GM18858 (cell line): ENCODE measurements at regions not wholly inside any gene's neighbourhood (a gene's known extent, or its start where the extent isn't known, plus 50 kb on each side); places are given as distances from the start of the nearest gene placed in this dataset.

Experiments used
- ATAC-seq: cut with Tn5 transposase; IDR thresholded peaks from one replicate; pipeline ENCODE4 v1.9.1; 2021; ENCODE audit not compliant: unreplicated experiment

- ATAC-seq = no peak
Observed at GRCh38 chr16:86414991-86415740, 95.2 kb upstream of the FOXF1 start.

DNA sequence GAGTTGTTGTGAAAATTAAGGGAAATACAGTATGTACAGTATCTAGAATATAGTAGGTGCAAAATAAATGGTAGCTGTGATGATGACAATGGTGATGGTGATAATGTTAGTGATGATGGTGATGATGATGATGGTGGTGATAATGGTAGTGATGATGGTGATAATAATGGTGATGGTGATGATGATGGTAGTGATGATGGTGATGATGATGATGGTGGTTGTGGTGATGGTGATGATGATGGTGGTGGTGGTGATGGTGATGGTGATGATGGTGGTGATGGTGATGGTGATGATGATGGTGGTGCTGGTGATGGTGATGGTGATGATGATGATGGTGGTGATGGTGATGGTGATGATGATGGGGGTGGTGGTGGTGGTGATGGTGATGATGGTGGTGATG, 91.3 kb upstream of the FOXF1 start:
- ATAC-seq = no peak

- no peak for ATAC-seq
Observed at GRCh38 chr16:86419518-86419917, 90.8 kb upstream of the FOXF1 start.

DNA sequence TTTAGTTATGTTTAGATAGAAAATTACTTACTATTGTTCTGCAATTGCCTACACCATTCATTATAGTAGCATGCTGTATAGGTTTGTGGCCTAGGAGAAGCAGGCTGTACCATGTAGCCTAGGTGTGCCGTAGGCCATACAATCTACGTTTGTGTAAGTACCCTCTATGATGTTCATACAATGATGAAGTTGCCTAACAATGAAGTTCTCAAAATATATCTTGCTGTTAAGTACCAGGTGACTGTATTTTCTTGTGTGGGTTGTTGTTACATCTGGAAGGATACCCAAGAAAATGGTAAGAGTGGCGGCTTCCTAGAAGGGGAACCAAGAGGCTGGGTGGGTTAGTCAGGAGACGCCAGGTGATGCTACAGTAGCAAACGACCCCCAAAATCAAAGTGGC, 88.3 kb upstream of the FOXF1 start:
- ATAC-seq = no peak

DNA sequence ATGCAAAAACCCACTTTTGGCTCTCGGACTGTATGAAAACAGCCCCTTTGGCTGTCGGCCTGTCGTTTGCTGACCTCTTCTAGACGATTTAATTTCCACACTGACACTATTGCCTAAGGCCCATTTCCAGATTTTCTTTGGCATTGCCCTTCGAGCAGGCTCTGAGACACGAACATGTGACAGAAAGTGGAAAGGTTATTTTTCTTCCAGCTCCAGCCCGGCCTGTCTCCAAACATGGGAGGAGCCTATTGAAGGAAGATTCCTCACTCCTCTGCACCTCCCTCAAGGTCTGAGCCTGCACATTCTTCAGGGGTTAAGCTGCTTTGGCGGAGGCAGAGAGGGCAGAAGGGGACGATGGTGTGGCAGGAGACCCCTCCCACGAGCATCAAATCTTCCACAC, 85.9 kb upstream of the FOXF1 start:
- ATAC-seq = no peak

DNA sequence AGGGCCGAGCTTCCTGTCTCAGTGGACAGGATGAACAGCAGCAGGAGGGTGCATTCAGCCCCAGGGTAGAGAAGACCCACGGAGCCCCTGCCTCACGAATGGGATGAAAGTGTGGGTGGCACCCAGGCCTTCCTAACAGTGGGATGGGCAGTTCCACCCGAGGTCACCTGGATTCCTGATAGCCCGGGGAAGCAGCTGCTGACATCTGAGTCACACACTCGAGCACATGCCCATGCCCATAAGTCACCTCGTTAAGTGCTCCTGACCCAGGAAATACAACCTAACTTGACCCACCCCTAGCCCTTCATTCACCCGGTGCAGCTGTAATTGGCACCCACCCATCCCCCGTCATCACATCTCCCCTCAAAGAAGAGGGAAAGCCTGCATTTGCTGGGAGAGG, 85.3 kb upstream of the FOXF1 start:
- ATAC-seq = no peak

DNA sequence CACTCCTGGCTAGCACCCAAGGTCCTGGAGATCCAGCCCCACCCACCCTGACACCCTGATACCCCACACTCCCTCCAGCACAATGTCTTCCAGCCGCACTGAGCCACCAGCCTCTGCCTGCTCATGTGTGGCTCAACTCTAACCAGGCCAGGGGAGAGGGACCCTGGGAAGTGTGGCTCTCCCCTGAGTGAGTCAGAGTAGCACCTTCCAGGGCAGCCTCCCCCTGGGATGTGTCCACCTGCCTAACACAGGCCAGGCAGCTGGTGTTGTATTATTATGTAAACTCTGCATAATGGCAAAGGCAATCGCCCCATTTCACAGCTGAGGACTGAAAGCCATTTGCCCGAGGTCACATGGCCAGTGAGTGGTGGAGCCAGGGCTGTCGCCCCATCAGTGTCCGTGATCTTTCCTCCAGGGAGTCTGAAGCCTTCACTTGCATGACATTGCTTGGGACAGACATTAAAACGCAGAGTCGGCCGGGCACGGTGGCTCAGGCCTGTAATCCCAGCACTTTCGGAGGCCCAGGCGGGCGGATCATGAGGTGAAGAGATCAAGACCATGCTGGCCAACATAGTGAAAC, 84.2 kb upstream of the FOXF1 start:
- no peak for ATAC-seq

- no peak for ATAC-seq
Observed at GRCh38 chr16:86427433-86427851, 82.9 kb upstream of the FOXF1 start.

GRCh38 chr16:86428729-86429517, 81.4 kb upstream of the FOXF1 start:
- ATAC-seq = no peak

- ATAC-seq = no peak
Observed at GRCh38 chr16:86429663-86430062, 80.7 kb upstream of the FOXF1 start.

- no peak for ATAC-seq
Observed at GRCh38 chr16:86430814-86431213, 79.5 kb upstream of the FOXF1 start.

DNA sequence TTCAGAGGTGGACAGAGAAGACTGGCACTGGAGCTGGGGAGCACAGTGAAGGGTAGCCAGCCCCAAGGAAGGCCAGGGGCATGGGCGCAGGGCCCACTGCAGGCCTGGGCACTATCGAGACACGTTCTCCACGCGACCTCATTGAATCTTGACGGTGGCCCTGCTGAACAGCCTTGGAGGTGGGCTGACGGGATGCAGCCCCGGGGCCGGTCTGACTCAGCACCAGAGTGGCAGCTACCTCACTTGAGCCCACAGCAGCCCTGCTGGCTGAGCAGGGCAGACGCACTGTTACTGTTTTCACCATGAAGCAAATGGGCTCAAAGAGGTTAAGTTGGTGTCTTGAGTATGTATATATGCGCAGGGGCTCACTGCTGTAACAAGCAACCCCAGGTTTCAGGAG, 78.8 kb upstream of the FOXF1 start:
- ATAC-seq = no peak

DNA sequence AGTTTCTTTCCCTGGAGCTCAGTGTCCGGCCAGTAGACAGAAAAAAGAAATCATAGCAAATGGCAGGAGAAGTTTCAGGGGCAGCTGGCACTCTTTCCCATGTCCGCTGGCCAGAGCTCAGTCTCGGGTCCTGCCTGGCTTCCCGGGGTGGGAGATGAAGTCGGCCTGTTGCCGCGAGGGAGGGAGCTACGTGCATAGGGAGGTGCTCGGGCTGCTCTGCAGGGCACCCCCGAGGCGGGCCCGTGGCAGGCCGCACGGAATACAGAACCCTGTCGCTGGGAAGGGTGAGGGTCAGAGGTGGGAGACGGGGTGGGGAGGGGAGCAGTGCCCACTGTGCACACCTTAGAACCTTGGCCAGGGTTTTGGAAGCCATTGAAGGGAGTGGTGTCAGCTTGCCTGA, 78.3 kb upstream of the FOXF1 start:
- ATAC-seq = no peak

DNA sequence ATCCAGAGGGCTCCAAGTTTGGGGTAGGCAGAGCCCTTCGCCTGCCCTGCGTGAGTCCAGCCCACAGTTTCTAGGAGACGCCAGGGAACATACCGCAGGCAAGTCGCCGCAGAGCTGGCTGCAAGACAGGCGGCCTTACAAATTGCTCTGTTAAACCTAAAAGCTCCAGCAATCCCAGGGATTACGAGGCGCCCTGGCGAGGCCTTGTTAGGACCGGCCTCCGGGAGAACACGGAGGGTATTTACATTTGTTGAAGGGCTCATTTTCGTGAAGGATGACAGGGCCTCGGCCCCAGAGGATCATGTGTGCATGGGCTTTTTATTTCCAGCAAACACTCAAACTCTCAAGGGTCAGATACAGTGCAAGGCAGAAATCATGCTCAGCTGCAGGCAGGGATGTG, 77.6 kb upstream of the FOXF1 start:
- ATAC-seq = no peak

DNA sequence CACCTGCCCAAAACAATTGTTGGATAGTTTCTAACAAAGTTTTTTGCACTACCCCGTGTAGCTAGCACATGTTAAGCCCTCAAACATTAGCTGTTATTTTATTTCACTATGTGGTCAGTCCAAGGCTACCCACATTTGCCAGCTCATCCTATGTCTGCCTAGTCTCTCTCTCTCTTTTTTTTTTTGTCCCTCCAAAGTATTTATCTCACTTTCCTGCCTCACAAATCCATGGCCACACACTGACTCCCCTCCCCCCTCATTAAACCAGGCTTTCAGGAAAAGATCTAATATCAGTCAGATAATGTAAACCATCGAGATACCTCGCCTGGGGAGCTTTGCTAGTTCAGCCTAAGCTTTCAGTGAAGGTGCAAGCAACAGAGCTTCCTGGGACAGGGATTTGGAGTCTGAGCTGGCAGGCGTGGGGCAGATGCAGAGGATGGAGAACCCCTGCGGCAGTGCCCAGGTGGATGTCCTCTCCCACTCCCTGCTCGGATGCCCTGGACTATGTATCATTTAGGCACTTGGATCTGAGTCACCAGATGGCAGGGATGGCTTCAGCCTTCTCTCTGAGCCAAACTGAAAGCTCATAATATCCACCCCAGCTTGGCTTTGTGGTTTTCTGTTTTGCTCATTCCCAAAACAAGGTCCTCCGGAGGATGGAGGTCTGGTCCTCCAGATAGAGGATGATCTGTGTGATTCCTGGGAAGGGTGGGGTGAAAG, 73.7 kb upstream of the FOXF1 start:
- no peak for ATAC-seq

DNA sequence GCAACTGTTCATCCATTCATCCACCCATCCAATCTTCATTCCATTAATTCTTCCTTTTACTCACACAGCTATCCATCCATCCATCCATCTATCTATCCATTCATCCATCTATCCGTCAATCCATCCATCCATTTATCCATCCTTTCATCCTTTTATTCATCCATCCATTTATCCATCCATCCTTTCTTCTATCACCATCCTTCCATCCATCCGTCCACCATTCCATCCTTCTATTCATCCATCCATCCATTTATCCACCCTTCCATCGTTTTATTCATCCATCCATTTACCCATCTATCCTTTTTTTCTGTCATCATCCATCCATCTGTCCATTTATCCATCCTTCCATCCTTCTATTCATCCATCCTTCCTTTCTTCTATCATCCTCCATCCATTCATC, 73.0 kb upstream of the FOXF1 start:
- ATAC-seq = no peak

DNA sequence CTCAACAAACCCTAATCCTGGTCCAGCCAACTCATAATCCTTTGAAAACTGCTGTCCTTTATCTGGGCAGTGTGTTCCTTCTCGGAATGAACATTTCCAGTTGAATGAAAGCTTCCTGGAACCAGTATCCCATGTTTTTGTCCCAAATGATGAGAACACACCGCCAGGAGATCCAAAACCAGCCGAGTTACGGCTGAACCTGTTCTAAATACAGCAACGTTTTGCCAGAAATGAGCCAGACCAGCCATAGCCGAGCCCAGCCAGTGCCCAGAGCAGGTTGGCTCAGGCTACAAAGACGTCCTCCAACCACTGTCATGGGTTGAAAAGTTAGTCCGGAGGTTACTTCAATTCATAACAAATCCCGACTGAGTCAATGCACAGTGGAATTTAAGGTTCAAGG, 67.6 kb upstream of the FOXF1 start:
- ATAC-seq = no peak

GRCh38 chr16:86443508-86444147, 66.7 kb upstream of the FOXF1 start:
- ATAC-seq = no peak

- ATAC-seq = no peak
Observed at GRCh38 chr16:86444261-86444660, 66.1 kb upstream of the FOXF1 start.

DNA sequence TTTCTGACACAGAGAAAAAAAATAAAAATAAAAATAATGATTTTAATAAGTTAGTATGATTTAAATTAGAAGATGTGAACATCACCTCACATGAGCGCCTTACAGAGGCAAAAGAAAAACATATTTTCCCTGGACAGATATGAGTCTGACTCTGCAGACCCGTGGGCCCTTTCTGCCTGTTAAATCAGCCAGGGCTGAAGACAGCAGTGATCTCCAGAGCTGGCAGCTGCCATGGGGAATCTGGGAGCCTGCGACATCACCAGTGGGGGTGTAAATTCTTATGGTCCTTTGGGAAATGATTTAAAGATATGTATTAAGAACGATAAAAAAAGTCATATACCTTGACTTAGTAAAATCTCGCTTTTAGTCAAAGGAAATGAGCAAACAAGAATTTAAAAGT, 65.7 kb upstream of the FOXF1 start:
- no peak for ATAC-seq

GRCh38 chr16:86446279-86446678, 64.0 kb upstream of the FOXF1 start:
- ATAC-seq = no peak
